ENCODE measurements at regions not wholly inside any gene's neighbourhood (a gene's known extent, or its start where the extent isn't known, plus 50 kb on each side); places are given as distances from the start of the nearest gene placed in this dataset.

- TF ChIP-seq, protein P1, sequence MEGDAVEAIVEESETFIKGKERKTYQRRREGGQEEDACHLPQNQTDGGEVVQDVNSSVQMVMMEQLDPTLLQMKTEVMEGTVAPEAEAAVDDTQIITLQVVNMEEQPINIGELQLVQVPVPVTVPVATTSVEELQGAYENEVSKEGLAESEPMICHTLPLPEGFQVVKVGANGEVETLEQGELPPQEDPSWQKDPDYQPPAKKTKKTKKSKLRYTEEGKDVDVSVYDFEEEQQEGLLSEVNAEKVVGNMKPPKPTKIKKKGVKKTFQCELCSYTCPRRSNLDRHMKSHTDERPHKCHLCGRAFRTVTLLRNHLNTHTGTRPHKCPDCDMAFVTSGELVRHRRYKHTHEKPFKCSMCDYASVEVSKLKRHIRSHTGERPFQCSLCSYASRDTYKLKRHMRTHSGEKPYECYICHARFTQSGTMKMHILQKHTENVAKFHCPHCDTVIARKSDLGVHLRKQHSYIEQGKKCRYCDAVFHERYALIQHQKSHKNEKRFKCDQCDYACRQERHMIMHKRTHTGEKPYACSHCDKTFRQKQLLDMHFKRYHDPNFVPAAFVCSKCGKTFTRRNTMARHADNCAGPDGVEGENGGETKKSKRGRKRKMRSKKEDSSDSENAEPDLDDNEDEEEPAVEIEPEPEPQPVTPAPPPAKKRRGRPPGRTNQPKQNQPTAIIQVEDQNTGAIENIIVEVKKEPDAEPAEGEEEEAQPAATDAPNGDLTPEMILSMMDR (IDR thresholded peaks at IDR 0.05; ENCODE audit: poor library complexity), result no peak
- TF ChIP-seq EZH2 (IDR thresholded peaks at IDR 0.05; ENCODE audit: borderline replicate concordance) (no peak), EZH2phosphoT487 (IDR thresholded peaks at IDR 0.05; ENCODE audit: low read depth, severe bottlenecking, unreplicated experiment) (no peak)
Observed at GRCh38 chr13:107587681-107588080, 627.7 kb downstream of the LIG4 start.

All from hepatocyte (in vitro differentiated cells).